ENCODE measurements at regions not wholly inside any gene's neighbourhood (a gene's known extent, or its start where the extent isn't known, plus 50 kb on each side); places are given as distances from the start of the nearest gene placed in this dataset.

- CTCF ChIA-PET: no interaction called here
- TF ChIP-seq ZFHX2 (tag by site-specific recombination; conservative IDR thresholded peaks at IDR 0.05) (no peak), PRDM6 (tag by site-specific recombination; IDR thresholded peaks at IDR 0.05) (no peak)
Measured at GRCh38 chr11:134576286-134576685, 164.2 kb upstream of the B3GAT1 start.

GRCh38 chr11:134575504-134576230 lies 163.6 kb upstream of the B3GAT1 start:
- no peak overlapping the region for H3K27ac ChIP-seq (ENCODE audit: extremely low read depth, low read depth, low read length)
- no peaks in the 10 kb centered on the region for H3K36me3 ChIP-seq (ENCODE audit: control insufficient read depth in 2 of 2, insufficient read depth in 1 of 2, low read length in 2 of 2)
- CTCF ChIA-PET: no interaction called here
- H3K4me1 ChIP-seq (ENCODE audit: control insufficient read depth, insufficient read depth, low read length): no peaks in the 10 kb centered on the region
- POLR2A ChIA-PET: no interaction called here
- H3K4me3 ChIP-seq (ENCODE audit: low read depth, low read length): no peak overlapping the region
- H3K9me3 ChIP-seq (ENCODE audit: control insufficient read depth, insufficient read depth, low read depth, low read length): no peaks in the 10 kb centered on the region
- TF ChIP-seq ZNF560 (tag by site-specific recombination; IDR thresholded peaks at IDR 0.05; ENCODE audit: borderline replicate concordance) (no peak), ZIC2 (tag by site-specific recombination; IDR thresholded peaks at IDR 0.05) (peak; percentile 46), HOXC10 (CRISPR knock-in tag; IDR thresholded peaks at IDR 0.05) (no peak)

More at GRCh38 chr11:134576286-134576685, 164.2 kb upstream of the B3GAT1 start:
- Histone ChIP-seq H3K4me3 (ENCODE audit: low read depth, low read length) (no peak overlapping the region), H3K27ac (ENCODE audit: extremely low read depth, low read depth, low read length) (no peak overlapping the region), H3K9me3 (ENCODE audit: control insufficient read depth, insufficient read depth, low read depth, low read length) (no peaks in the 10 kb centered on the region), H3K4me1 (ENCODE audit: control insufficient read depth, insufficient read depth, low read length) (no peaks in the 10 kb centered on the region), H3K36me3 (ENCODE audit: control insufficient read depth in 2 of 2, insufficient read depth in 1 of 2, low read length in 2 of 2) (no peaks in the 10 kb centered on the region)
- POLR2A ChIA-PET: no interaction called here

- Histone ChIP-seq H3K4me1 (ENCODE audit: control insufficient read depth, insufficient read depth, low read length) (no peaks in the 10 kb centered on the region), H3K36me3 (ENCODE audit: control insufficient read depth in 2 of 2, insufficient read depth in 1 of 2, low read length in 2 of 2) (no peaks in the 10 kb centered on the region), H3K4me3 (ENCODE audit: low read depth, low read length) (no peak overlapping the region), H3K9me3 (ENCODE audit: control insufficient read depth, insufficient read depth, low read depth, low read length) (no peaks in the 10 kb centered on the region), H3K27ac (ENCODE audit: extremely low read depth, low read depth, low read length) (no peak overlapping the region)
- ChIA-PET POLR2A (no interaction called here), CTCF (no interaction called here)
- TF ChIP-seq ZSCAN4 (tag by site-specific recombination; IDR thresholded peaks at IDR 0.05) (no peak), BCL11B (tag by site-specific recombination; IDR thresholded peaks at IDR 0.05; ENCODE audit: low read depth) (no peak), ZNF133 (tag by site-specific recombination; IDR thresholded peaks at IDR 0.05) (no peak), MEIS1 (CRISPR knock-in tag; IDR thresholded peaks at IDR 0.05; ENCODE audit: borderline replicate concordance) (no peak), PRDM2 (tag by site-specific recombination; IDR thresholded peaks at IDR 0.05; ENCODE audit: borderline replicate concordance) (no peak)
Measured at GRCh38 chr11:134574947-134575346, 162.9 kb upstream of the B3GAT1 start.

Data from HEK293 (cell line).